GM21515 (cell line): ENCODE measurements at regions not wholly inside any gene's neighbourhood (a gene's known extent, or its start where the extent isn't known, plus 50 kb on each side); places are given as distances from the start of the nearest gene placed in this dataset.
"Not testable (repeated sequence)": the region's sequence is repeated elsewhere in the genome, so short reads cannot be mapped to it uniquely, and the experiment has no call there.

Source experiments
- ATAC-seq: cut with Tn5 transposase; IDR thresholded peaks from one replicate; pipeline ENCODE4 v1.9.1; 2021; ENCODE audit not compliant: unreplicated experiment

- ATAC-seq = no peak
Observed at GRCh38 chr4:162945713-162946112, 221.0 kb downstream of the NAF1 start.

DNA sequence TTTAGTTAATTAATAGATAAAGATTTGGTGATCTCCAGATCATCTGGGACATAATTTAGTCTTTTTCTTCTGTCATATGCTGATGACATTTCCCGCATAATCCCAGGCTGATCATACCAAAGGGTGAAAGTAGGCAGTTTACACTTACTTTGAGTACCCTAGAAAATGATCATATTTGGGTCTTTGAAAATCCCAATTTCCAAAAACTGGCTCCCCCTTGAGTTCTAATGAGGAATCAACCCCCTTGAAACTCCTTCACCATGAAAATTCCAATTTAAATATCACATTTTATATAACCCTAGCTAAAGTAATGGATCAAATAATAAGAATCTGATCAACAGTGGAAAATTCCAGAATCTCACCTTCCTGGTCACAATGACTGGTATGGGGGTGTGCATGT is 223.4 kb downstream of the NAF1 start:
- no peak for ATAC-seq

DNA sequence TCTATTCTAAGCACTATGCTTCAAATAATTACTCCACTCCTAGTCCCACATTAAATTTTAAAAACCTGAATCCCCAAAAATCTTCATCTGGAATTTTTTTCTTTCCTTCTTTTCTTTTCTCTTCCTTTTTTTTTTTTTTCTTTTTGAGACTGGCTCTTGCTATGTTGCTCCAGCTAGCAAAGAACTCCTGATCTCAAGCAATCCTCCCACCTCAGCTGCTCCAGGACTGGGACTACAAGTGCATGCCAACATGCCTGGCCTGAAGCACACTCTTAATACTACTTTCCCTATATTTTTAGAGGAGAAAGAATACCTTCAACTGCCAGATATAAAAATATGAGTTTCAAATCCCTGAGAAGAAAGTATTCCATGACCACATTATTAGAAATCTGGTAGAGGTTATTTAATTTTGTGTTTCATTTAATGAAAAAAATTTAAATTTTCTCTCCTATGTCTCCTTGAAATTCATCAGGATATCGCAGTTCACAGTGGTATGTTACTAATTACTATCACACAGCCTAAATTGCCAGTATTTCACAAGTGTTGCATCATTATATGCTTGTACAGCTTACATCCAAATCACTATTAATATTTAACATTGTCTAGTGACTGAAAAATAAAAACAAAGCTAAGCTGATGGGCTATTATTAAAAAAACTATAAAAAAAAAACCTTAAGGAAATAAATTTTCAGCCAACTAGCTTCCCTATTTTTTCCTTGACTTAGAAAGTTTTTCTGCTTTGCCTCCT is 227.8 kb downstream of the NAF1 start:
- no peak for ATAC-seq

DNA sequence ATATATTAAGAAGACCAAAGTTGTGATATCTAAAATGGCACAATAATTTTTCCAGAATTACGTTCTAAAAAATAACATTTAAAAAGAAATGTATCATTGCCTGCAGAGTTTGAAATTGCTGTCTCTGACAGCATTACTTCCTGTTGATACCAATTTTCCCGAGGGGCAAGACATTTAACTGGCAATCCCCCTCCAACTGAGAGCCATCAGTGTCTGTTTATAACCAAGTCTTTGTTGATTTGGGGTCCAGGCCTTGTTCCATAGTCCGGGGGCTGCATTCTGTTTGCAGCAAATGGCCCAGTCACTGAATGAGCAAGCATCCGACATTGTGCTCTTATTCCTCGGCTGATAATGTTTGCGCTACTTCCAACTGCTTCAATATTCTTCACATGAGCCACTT is 231.5 kb downstream of the NAF1 start:
- ATAC-seq = no peak

DNA sequence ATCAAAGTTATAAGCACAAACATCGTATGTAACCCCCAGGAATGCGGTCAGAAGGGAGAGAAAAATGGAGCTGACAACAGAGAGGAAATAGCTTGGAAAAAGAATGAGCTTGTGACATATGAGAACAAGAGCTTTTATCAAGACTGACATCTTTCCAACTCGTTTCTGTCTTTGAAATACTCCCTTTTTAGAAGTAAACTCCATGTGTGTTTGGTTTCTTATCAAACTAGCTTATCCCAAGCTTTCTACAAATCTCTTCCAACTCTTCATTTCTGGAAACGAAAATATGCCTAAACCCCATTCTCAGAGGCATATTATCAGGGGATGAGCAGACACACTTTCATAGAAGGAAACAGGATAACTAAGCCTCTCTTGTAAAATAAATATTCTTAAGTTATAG is 235.4 kb downstream of the NAF1 start:
- no peak for ATAC-seq

DNA sequence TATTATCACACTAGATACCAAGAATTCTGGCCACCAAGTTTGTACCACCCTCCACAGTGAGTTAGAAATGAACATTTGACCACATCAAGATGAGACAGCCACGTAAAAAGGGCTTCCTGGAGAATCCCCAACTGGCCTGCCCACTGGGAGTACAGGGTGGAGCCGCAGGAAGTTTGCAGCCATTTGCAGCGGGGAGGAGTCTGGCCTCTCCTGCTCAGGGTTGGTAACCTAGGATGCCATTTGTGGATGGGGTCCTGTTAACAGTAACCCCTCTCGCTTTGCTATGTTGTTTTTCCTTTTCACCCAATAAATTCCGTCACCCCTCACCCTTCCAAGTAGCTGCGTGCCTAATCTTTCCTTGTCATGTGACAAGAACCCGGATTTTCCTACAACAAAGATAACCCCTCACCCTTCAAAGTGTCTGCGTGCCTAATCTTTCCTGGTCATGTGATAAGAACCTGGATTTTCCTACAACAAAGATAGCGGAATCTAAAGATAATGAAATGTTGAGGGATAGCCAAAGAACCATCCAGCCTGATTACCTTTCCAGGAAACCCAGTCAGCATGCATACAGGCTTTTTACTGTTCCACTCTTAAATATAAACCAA is 245.4 kb downstream of the NAF1 start:
- ATAC-seq = no peak

GRCh38 chr4:162920649-162921048 is 246.0 kb downstream of the NAF1 start:
- no peak for ATAC-seq

DNA sequence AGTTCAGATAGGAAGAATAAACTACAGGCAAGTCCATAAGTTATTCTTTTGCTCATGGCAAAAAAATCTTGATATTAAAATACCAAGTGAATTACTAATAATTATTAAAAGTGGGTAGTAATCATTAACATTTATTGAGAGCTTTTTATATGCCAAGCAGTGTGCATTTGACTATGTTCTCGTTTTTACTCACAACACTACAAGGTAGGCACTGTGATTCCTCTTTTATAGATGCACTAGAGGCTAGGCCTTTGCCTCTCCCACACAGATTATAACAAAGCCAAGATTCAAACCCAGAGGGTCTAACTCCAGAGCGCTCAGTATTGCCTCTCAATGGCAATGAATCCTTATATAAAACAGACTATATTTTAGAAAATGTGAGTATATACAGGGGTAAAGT is 254.2 kb downstream of the NAF1 start:
- ATAC-seq = no peak

GRCh38 chr4:162911349-162911748 is 255.3 kb downstream of the NAF1 start:
- ATAC-seq = no peak

GRCh38 chr4:162909952-162910351 is 256.7 kb downstream of the NAF1 start:
- no peak for ATAC-seq

GRCh38 chr4:162894387-162894786 is 272.3 kb downstream of the NAF1 start:
- no peak for ATAC-seq

DNA sequence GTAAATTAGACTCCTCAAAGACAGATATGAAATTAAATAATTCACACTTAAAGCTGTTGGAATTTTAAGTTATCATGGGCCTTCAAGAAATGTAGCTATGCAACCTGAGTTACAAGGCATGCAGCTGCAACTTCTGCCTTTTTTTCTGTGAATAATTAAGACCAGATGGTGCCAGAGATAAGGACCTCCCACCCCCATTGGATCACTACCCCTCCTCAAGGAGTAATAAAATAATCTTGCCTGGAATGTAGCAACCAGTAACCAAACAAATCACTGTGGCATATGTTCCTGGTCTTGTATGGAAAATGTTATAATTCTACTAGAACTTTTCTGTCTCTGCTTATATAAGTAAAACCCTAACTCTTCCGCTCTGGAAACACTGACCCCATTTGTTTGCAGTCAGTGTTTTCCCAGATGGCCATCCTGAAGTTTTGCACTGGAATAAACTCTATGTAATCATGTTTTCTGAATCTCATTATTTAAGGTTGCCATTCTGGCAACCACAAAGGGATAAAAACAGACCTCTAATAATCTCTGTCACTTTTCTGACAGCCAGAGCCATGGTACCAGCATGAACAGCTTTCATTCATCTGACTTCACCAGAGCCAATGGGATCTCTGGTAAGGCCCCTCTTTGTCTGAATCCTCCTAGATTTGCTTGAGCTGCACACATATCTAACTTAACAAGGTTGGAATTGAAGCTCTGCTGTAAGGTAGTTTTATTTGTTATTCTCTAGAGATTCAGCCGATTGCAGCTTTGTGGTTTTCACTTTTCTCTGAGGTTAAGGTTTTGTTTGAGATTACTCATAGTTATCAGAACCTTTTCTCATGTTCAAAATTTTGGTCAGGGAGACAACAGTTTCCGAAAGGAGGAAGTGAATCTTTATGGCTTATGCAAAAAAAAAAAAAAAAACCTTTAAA is 274.6 kb downstream of the NAF1 start:
- ATAC-seq = peak; percentile 99

DNA sequence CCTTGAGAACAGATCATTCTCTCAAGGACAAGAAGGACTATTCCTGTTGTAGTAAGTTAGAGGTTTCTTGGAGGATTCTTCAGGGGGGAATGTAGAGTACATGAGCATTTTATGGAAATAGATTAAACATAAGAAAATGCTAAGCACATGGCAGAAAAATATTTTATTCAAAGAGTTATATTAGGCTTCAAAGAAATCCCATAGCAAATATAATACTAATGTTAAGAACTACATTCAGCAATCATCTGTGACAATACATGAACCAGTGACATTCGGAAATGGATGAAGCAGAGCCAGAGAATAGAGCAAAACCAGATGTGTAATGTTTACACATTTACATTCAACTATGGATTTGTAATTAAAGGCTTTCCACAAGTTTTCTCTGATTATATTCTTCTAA is 288.6 kb downstream of the NAF1 start:
- no peak for ATAC-seq

DNA sequence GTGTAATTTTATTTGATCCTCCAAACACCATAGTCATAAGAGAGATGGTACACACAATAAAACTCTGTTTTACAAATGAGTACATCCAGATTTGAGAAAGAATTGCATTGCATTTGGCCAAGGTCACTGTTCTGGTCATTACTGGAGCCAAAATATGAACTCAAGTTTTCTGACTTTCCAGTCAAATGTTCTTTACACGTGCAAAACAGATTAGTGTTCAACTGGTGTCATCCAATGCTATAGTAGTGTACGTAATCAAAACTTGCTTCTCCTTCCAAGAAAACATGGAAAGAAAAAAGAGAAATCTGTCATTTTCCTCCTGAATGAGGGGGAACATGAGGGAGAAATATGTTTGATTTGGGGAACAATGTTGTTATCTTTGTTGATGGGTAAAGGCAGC is 291.9 kb downstream of the NAF1 start:
- ATAC-seq = no peak

GRCh38 chr4:162871990-162872389 is 294.7 kb downstream of the NAF1 start:
- no peak for ATAC-seq

DNA sequence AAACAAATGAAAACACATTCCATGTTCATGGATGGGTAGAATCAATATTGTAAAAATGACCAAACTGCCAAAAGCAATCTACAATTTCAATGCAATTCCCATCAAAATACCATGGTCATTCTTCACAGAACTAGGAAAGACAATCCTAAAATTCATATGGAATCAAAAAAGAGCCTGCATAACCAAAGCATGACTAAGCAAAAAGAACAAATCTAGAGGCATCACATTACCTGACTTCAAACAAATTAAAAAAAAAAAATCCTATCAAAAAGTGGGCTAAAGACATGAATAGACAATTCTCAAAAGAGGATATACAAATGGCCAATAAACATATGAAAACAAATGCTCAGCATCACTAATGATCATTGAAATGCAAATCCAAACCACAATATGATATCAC is 297.5 kb downstream of the NAF1 start:
- ATAC-seq = no peak

DNA sequence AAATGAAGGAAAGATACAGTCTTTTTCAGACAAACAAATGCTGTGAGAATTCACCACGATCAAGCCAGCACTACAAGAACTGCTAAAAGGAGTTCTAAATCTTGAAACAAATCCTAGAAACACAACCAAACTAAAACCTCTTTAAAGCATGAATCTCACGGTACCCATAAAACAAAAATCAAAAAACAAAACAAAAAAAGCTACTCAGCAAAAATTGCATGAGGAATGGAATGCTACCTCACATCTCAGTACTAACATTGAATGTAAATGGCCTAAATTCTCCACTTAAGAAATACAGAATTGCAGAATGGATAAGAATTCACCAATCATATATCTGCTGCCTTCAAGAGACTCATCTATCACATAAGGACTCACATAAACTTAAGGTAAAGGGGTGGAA is 300.1 kb downstream of the NAF1 start:
- ATAC-seq = no peak

- no peak for ATAC-seq
Observed at GRCh38 chr4:162865102-162865501, 301.6 kb downstream of the NAF1 start.

DNA sequence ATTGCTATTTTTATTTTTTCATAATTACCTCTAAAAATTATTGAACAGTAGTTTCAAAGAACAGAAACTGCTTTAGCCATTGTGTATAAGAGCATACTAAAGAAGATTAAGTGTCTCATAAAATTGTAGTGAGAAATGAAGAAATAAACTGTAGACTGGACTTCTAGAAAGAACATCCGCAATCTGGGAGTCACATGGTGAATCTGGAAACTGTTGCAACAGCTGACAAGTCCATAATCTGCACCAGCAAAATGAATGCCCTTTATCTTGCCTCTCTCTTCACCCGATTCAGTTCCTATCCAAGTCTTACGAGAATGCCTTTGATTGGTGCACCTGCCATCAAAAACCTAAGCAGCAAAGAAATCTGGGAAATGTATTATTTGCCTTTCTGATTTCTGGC is 312.9 kb downstream of the NAF1 start:
- no peak for ATAC-seq

GRCh38 chr4:162852642-162853041 is 314.0 kb downstream of the NAF1 start:
- ATAC-seq = no peak

GRCh38 chr4:162851241-162851758 is 315.4 kb downstream of the NAF1 start:
- not testable (repeated sequence) for ATAC-seq

DNA sequence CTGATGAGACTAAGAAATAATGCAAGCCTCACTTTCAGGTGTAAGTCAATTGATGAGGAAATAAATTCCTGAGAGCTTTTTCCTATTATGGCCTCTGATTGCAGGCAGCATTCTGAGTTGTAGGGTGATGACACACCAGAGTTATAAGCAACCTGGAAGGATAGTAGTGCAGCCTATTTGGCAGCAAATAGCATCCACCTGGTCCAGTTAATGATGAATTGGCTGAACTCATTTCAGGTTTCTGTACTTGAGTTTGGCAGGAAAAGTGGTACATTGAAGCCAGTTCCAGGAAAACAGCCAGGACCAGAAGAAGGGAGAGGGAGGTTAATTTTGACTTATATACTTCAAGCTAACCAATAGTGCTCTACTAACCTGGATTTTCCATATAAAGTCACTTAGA is 316.8 kb downstream of the NAF1 start:
- ATAC-seq = no peak
